ENCODE measurements at regions not wholly inside any gene's neighbourhood (a gene's known extent, or its start where the extent isn't known, plus 50 kb on each side); places are given as distances from the start of the nearest gene placed in this dataset.

DNA sequence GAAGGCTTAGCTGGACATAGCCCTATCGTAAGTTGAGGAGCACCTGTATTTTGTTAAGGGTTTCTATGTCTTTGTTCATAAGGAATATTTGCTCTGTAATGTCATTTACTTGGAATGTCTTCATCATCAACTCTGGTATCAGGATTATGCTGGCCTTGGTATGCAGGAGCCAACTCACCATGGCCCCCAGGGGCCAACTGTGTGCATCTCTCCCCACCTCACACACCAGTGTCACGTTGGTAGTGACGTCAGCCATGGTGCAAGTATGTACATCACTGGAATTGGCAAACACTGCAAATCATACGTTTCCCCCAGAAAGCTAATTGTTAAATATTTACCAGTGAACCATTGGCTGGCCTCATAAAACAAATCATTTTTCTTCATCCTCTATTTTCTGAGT, 70.8 kb downstream of the YTHDF1 start:
- Histone ChIP-seq H3K27ac (no peak overlapping the region), H3K4me3 (no peak overlapping the region)
- no peak for DNase-seq (ENCODE audit: low spot score)
- TF ChIP-seq, protein P1, sequence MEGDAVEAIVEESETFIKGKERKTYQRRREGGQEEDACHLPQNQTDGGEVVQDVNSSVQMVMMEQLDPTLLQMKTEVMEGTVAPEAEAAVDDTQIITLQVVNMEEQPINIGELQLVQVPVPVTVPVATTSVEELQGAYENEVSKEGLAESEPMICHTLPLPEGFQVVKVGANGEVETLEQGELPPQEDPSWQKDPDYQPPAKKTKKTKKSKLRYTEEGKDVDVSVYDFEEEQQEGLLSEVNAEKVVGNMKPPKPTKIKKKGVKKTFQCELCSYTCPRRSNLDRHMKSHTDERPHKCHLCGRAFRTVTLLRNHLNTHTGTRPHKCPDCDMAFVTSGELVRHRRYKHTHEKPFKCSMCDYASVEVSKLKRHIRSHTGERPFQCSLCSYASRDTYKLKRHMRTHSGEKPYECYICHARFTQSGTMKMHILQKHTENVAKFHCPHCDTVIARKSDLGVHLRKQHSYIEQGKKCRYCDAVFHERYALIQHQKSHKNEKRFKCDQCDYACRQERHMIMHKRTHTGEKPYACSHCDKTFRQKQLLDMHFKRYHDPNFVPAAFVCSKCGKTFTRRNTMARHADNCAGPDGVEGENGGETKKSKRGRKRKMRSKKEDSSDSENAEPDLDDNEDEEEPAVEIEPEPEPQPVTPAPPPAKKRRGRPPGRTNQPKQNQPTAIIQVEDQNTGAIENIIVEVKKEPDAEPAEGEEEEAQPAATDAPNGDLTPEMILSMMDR (IDR thresholded peaks at IDR 0.05) = no peak

DNA sequence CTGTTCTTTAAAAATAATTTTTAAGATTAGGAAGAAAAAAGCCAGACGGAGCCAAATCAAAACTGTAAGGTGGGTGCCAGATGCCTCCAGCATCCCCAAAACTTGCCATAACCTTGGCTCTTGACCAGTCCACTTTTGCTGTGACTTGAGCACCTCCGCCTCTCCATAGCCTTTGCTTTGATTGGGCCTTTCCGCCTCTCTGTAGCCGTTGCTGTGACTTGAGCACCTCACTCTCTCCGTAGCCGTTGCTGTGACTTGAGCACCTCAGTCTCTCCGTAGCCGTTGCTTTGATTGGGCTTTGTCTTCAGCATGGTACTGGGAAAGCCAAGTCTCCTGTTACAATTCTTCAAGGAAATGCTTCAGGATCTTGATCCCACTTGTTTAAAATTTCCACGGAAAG, 73.0 kb downstream of the YTHDF1 start:
- Histone ChIP-seq H3K4me3 (no peak overlapping the region), H3K27ac (no peak overlapping the region)
- TF ChIP-seq, protein P1 (IDR thresholded peaks at IDR 0.05) = no peak
- DNase-seq (ENCODE audit: low spot score) = no peak

DNA sequence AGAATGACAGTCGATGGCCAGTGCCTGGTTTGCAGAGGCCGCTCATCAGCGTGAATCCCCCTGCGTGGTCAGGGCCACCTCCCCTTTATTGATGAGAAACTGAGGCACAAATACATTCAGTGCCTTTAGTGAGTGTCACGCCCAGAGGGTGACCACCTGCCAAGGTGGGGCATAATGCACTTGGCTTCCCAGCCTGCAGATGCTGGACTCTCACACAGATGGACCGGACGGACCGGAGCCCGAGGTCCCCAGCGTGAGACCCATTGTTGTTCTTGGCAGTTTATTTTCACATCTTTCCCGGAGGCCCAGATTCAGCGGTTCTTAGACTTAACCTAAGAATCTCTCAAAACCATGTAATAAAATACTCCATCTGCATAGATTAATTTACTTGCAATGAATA, 74.4 kb downstream of the YTHDF1 start:
- Histone ChIP-seq H3K4me3 (no peak overlapping the region), H3K27ac (no peak overlapping the region)
- TF ChIP-seq, protein P1 (IDR thresholded peaks at IDR 0.05) = no peak
- no peak for DNase-seq (ENCODE audit: low spot score)

DNA sequence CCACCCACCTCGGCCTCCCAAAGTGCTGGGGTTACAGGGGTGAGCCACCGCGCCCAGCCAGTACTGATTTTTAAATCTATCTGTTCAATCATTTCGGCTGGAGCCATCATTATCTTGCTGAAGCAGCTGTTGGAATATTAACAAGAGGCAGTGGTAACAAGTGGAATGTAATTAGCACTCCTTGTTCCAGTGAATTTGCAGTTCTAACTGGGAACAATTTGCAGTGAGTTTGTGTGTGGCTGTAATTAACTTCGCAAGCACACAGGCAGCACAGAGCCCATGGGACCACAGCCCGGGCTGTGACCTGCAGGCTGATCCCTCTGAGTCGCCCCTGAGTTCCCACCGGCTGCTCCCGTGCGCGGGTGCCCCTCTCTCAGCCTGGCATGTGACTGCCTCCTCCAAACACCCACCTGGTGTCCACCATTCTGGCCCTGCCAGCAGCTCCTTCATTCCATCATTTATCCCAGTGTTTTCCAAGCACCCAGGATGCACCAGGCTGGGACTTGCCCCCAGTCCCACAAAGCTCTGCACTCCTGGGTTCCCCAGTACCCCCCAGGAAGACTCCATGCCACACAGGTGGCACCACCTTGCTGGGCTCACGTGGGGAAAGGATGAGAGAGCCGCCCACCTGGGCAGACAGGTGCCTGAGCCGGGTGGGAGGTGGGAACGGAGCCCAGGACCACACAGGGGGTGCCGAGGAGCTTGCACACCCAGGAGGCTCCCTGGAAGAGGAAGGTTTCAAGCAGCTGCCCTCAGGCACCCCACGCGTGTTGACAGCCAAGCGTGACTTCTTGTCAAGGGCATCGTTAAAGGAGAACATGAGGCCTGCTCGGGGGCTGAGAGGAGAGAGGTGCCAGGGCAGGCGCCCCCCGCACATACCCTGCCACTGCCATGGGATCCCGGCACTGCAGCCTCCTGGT, 75.2 kb downstream of the YTHDF1 start:
- no peak for DNase-seq (ENCODE audit: low spot score)
- no peak overlapping the region for H3K4me3 ChIP-seq
- no peak overlapping the region for H3K27ac ChIP-seq
- TF ChIP-seq, protein P1 (IDR thresholded peaks at IDR 0.05) = no peak

DNA sequence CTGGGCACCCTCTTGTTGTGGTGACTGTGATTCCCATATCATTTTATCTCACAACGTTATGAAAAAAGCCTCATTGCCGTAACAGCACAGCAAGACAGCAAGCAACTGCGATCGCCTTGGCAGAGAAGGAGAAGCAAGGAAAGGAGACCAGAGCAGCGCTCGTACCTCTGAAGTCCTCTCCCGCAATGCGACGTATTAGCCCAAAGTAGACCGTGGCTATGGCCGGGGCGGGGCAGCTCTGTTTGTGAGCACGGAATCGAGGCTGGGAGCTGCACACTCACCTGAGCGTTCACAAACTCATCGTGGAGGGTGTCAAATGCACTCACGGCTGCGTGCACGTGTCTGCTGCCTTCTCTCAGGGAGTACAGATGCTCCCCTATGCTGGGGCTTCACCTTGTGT, 76.1 kb downstream of the YTHDF1 start:
- no peak for DNase-seq (ENCODE audit: low spot score)
- TF ChIP-seq, protein P1 (IDR thresholded peaks at IDR 0.05) = no peak
- no peak overlapping the region for H3K4me3 ChIP-seq
- H3K27ac ChIP-seq = no peak overlapping the region

DNA sequence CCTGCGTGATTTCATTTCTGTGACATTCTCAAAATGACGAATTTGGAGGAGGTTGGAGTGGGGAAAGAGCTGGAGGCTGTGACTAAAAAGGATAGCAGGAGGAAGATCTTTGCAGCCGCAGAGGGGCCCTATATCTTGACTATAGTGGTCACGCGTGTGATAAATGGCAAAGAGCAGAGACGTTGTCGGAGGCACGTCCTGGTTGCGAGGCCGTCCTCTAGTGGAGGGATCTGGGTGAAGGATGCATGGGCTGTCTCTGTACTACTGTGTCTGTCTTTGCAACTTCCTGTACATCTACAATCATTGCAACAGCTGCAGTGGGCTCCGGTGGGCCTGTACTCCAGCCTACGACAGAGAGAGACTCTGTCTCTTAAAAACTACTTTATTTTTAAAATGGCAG, 76.6 kb downstream of the YTHDF1 start:
- DNase-seq (ENCODE audit: low spot score) = no peak
- Histone ChIP-seq H3K27ac (no peak overlapping the region), H3K4me3 (no peak overlapping the region)
- TF ChIP-seq, protein P1 (IDR thresholded peaks at IDR 0.05) = no peak

DNA sequence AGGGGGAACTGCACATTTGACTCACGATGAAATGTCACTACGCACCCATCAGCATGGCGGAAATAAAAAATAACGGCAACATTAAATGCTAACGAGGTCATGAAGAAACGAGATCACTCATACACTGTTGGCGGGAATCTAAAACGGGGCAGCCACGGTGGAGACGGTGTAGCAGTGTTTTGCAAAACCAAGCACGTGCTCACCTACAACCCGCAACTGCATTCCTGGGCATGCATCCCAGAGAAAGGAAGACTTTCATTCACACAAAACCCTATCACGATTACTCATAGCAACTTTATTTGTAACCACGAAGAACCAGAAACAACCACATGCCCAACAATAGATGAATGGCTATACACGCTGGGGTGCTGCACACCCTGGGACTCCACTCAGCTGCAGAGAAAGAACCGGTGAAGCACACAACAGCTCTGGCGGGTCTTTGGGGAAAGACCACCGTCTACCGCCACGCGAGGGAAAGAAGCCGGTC, 77.0 kb downstream of the YTHDF1 start:
- Histone ChIP-seq H3K4me3 (no peak overlapping the region), H3K27ac (no peak overlapping the region)
- TF ChIP-seq, protein P1 (IDR thresholded peaks at IDR 0.05) = no peak
- no peak for DNase-seq (ENCODE audit: low spot score)
